ENCODE measurements at regions not wholly inside any gene's neighbourhood (a gene's known extent, or its start where the extent isn't known, plus 50 kb on each side); places are given as distances from the start of the nearest gene placed in this dataset.

DNA sequence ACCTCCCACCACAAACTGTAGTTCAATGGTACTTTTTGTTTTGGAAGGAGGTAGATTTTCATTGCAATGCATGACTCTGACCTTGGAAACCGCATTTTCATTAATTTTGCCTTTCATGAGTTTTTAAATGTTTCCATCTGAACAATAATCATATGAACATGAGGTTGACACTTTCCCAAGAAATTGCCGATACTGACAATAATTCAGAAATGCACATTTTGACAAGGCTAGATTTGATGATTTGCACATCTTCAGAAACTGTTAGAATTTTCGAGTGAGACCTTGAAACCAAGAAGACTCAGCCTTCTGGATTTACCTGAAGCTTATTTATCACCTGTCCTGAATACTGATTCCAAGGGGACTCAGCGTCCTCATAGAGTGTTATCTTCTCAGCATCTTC lies 93.8 kb upstream of the NTRK2 start:
- DNase-seq (ENCODE audit: low read depth in 2 of 3, low spot score in 1 of 3): no peak

- DNase-seq (ENCODE audit: low read depth in 2 of 3, low spot score in 1 of 3): no peak
These were observed 85.7 kb upstream of the NTRK2 start for GRCh38 chr9:84583866-84584265.

- no peak for DNase-seq (ENCODE audit: low read depth in 2 of 3, low spot score in 1 of 3)
These were observed 82.9 kb upstream of the NTRK2 start for GRCh38 chr9:84586662-84587061.

- DNase-seq (ENCODE audit: low read depth in 2 of 3, low spot score in 1 of 3): no peak
These were observed 82.4 kb upstream of the NTRK2 start for GRCh38 chr9:84587153-84587552.

GRCh38 chr9:84589542-84589941 lies 80.0 kb upstream of the NTRK2 start:
- no peak for DNase-seq (ENCODE audit: low read depth in 2 of 3, low spot score in 1 of 3)

DNA sequence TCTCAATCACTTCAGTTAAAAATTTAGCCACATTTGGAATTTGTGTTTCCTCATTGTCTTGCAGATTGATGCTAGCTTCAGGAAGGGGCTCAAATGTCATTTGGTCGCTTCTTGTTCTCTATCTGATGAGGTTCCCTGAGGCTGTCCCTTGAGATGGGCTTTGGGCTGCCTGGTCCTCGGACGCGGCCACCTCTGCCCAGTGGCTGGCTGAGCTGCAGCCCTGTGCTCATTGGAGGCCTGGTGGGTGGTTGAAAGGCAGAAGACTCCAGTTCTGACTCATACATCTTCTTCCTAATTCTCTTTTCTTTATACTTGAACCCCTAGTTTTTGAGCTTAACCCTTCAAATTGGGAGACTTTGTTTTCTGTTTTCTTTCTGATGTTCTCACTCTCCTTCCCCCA lies 78.8 kb upstream of the NTRK2 start:
- DNase-seq (ENCODE audit: low read depth in 2 of 3, low spot score in 1 of 3): no peak

DNA sequence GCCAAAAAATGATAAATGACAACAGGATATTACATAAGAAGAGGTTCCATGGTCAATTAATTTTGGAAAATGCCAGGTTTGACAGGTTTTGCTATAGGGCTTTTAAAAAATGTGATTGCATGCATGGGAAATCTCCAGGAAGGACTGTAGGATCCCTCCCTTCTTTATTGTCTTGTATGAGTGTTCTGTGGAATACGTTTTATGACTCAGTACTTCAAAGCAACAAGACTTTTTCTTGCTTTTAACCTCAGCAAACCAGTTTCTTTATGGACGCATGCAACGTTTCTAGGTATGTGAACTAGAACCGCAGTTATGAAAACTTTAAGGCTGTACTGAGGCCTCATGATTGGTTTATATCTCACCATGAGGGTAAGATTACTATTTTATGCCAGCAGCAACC lies 76.6 kb upstream of the NTRK2 start:
- DNase-seq (ENCODE audit: low read depth in 2 of 3, low spot score in 1 of 3): no peak

- no peak for DNase-seq (ENCODE audit: low read depth in 2 of 3, low spot score in 1 of 3)
These were observed 76.2 kb upstream of the NTRK2 start for GRCh38 chr9:84593352-84593751.

- DNase-seq (ENCODE audit: low read depth in 2 of 3, low spot score in 1 of 3): no peak
These were observed 72.4 kb upstream of the NTRK2 start for GRCh38 chr9:84597131-84597530.

DNA sequence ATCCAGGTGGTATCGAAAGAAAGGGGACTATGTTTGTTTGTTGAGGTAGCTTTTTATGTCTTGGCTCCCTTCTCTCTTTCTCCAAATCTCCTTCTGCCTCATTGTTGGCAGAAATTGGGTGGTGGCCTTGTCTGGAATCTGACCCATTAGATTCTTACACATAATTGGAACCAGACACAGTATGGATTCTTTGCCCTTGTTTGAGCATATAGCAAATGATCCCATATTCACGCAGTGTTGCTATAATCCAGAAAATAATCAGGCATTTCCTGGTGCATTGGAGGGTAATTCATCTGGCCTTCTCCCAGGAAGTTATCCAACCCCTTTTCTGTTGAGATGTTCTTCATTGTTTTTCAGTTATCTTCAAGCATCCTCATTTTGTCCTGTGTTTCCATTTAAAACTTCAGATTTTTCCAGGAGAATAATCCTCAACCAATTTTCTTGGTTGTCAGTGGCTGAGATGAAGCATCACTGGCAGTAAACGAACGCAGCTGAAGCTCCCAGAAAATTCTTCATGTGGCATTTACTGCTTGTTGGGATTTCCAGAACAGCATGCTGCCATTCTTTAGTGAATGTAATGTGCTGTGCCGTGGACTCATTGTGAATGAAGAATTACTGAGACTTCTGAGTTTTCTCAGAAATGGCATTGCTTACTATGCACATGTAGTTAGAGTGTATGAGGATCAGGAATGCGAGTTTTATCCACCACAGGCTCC lies 70.5 kb upstream of the NTRK2 start:
- no peak for DNase-seq (ENCODE audit: low read depth in 2 of 3, low spot score in 1 of 3)

- no peak for DNase-seq (ENCODE audit: low read depth in 2 of 3, low spot score in 1 of 3)
These were observed 68.8 kb upstream of the NTRK2 start for GRCh38 chr9:84600739-84601138.

- DNase-seq (ENCODE audit: low read depth in 2 of 3, low spot score in 1 of 3): no peak
These were observed 65.3 kb upstream of the NTRK2 start for GRCh38 chr9:84604223-84604622.

DNA sequence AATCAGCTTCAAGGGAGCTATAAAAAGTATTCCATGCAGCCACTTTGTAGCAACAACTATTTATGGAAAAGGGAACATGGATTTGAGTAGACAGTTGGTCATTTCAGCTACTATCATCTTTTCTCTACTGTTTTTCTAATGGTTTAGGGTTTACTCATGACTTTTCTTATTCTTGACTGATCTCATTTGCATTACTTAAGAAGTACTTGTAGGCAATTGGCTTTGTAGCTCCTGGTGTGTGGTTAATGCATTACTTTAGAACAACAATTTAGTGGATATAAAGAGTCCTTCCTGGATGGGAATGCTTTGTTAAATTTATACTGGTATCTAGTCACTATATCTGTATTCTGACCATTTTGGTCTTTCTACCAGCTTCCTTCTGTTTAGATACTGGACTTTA lies 59.8 kb upstream of the NTRK2 start:
- DNase-seq (ENCODE audit: low read depth in 2 of 3, low spot score in 1 of 3): no peak

DNA sequence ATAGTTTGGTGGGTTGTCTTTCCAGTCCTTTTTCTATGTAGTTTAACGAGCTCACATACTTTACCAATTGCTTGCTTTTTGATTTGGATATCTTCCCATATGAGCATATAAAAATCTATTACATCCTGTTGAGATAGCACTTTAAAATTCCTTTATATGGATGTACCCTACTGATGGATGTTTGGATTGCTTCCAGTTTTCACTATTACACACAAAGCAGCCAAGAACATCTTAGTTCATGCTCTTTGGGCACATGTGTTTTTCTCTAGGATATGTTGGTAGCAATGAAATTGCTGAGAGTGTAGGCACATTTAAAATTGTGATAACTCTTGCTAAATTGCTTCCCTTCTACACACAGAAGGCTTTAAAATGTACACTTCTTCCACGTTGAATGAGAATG lies 56.1 kb upstream of the NTRK2 start:
- no peak for DNase-seq (ENCODE audit: low read depth in 2 of 3, low spot score in 1 of 3)

- no peak for DNase-seq (ENCODE audit: low read depth in 2 of 3, low spot score in 1 of 3)
These were observed 54.0 kb upstream of the NTRK2 start for GRCh38 chr9:84615544-84615943.

DNA sequence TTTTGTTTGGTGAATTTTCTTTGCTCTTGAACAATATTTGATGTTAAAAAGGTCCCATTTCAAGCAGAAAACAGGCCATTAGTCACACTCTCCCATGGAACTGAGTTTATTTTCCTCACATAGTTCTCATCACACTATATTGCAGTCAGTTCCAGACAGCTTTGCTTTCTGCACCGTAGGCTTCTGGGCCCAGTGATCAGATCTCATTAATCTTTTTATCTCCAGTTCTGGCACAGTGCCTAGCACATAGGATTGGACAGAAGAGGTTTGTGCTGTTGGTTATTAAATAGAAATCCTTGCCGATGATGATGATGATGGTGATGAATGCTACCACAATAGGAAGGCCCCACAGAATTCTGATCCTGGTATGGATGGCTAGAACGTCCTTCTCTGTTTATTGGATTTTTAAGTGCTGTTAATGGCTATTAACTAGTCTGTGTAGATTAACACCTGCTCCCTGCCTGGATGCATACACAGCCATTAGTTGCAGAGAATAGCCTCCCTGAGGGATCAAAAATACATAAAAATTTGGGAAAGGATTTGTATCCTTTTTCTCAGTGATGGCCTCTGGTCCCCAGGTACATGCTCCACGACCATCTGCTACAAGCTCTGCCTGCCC lies 52.0 kb upstream of the NTRK2 start:
- DNase-seq (ENCODE audit: low read depth in 2 of 3, low spot score in 1 of 3): no peak
